Stomach (tissue), 8 donors: ENCODE measurements at regions not wholly inside any gene's neighbourhood (a gene's known extent, or its start where the extent isn't known, plus 50 kb on each side); places are given as distances from the start of the nearest gene placed in this dataset.
A peak's percentile ranks its signal among the peaks of the same experiment; 100 is the strongest.
"Not testable (repeated sequence)": the region's sequence is repeated elsewhere in the genome, so short reads cannot be mapped to it uniquely, and the experiment has no call there.

Experiments
- DNase-seq, 2 donors: peaks; one replicate each; pipeline versions ENCODE4 v3.0.0 to v3.0.0-alpha.2; 2013 to 2019
- H3K27ac ChIP-seq, 5 donors: fragments of 200-600 bp in 4 of 5; sonication (generic) in 4 of 5; one replicate each; pipeline ENCODE4 v1.5.1; 2013 to 2019; ENCODE audit warnings: mild to moderate bottlenecking in 1 of 5, moderate library complexity in 1 of 5
- H3K27me3 ChIP-seq, 3 donors: fragments of 200-600 bp; sonication (generic); one replicate each; pipeline ENCODE4 v1.5.1; 2017 to 2019; ENCODE audit warnings: mixed run types in 1 of 3
- H3K36me3 ChIP-seq, 4 donors: fragments of 200-600 bp; sonication (generic); 1 replicate in 3 of 4; 2 replicates in 1 of 4; pipeline ENCODE4 v1.5.1; 2016 to 2019
- H3K4me1 ChIP-seq, 4 donors: fragments of 200-600 bp; sonication (generic); one replicate each; pipeline ENCODE4 v1.5.1; 2016 to 2019
- H3K4me3 ChIP-seq, 4 donors: fragments of 200-600 bp; sonication (generic) in 3 of 4; one replicate each; pipeline ENCODE4 v1.5.1; 2016 to 2019; ENCODE audit warnings: mild to moderate bottlenecking in 1 of 4
- H3K9me3 ChIP-seq, 4 donors: fragments of 200-600 bp; sonication (generic); one replicate each; pipeline ENCODE4 v1.5.1; 2016 to 2019
- EP300 ChIP-seq: sonication (generic); formaldehyde crosslinking; IDR thresholded peaks from one replicate; pipeline ENCODE4 v1.6.1; 2017; ENCODE audit warnings: antibody characterized with exemption
- POLR2A ChIP-seq, 4 donors: fragments of 450-650 bp; IDR thresholded peaks; one replicate each; pipeline ENCODE4 v1.6.1; 2016; ENCODE audit warnings: antibody characterized with exemption in 4 of 4, control low read depth in 2 of 4, mild to moderate bottlenecking in 1 of 4, moderate library complexity in 1 of 4
- POLR2AphosphoS5 ChIP-seq, 3 donors: sonication (generic); formaldehyde crosslinking; IDR thresholded peaks; one replicate each; pipeline ENCODE4 v1.6.1; 2016; ENCODE audit warnings: antibody characterized with exemption in 3 of 3
- WGBS, 5 donors: extraction: QIAGEN DNeasy Blood & Tissue Kit in 3 of 5; methylation state at CpG; one replicate each; pipeline versions ENCODE4 v1.1.5 to v1.1.7; 2013 to 2018; 5-methylcytosine and 5-hydroxymethylcytosine counted together
- intact Hi-C: fragments of 100-400 bp; cut with DNase I; formaldehyde crosslinking; loops from one replicate; pipeline ENCODE4 v1.15.1; 2023; ENCODE audit warnings: low total_unique reads
- TF ChIP-seq, protein P1 (sequence below), 7 experiments: fragments of 450-650 bp in 4 of 7; fragments of 200-600 bp in 3 of 7; sonication (generic) in 3 of 7; IDR thresholded peaks; one replicate each; pipeline ENCODE4 v1.5.1; 2016 to 2019; ENCODE audit warnings: antibody characterized with exemption in 7 of 7, control low read depth in 2 of 7, mild to moderate bottlenecking in 1 of 7
- donor health status: healthy with polysubstance abuse.
- donor health status: Bipolar disorder and iron deficiency.
- donor health status: healthy.

DNA sequence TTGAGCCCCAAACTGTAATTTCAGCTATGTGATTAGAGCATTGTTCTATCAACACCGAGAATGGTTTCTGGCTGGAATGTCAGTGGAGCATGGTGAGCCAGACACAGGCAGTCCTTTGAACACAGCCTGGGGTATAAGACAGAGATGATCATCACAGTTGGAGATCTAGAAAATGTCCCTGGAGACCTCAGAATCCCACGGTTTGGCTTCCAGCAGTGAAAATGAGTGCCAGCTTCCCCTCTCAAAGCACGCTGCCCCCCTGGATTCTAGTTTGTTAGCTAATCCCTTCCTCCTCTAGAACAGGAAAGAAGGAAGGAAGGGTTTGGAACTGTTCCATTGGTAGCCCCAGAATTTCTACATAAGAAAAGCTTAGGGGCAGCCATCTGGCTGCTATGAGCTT lies 59.9 kb upstream of the JAK1 start:
- no peak overlapping the region for H3K27ac ChIP-seq
- H3K9me3 ChIP-seq = no peaks in the 10 kb centered on the region
- peaks cover 0 to 11% (median 0%) of the 10 kb centered on the region in 4 donors for H3K36me3 ChIP-seq
- WGBS, 5 donors = 46 to 57% (median 49%) methylated on average over 3 of the region's 3 CpGs
- intact Hi-C loops = no loop called here
- no peak overlapping the region for H3K4me3 ChIP-seq
- H3K4me1 ChIP-seq = peaks cover 5 to 42% (median 22%) of the 10 kb centered on the region in 4 donors
- DNase-seq = no peak
- TF ChIP-seq EP300 = no peak
- H3K27me3 ChIP-seq = no peaks in the 10 kb centered on the region

DNA sequence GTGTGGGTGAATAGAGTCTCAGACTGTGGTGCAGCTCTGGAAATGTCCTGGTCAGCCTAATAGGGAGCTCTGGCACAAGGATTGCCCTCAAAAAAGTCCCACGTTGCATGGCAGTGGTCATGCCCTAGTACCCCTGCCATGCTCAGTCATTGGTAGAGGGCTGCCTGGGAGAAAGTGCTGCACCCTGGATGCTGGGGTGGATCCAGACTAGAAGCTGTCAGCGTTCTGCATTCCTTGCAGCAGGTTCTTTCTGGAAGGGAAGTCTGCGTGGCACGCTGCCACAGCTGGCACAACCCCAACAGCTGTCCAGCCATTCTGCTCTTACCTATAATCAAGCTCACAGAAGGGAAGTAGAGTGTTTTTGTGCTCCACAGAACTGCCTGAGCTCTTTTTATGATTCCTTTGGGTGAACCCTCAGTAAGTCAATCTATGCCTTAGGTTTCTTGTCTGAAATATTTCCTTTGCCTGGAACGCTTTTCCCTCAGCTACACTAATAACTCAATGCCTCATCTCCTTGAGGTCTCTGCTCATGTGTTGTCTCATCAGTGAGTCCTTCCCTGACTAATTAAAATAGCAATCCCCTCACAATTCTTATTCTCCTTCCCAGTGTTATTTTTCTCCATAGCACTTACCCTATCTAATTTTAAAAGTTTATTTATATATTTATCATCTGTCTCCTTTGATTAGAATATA lies 61.5 kb upstream of the JAK1 start:
- no peak overlapping the region for H3K4me3 ChIP-seq
- no peak overlapping the region for H3K27ac ChIP-seq
- no peaks in the 10 kb centered on the region for H3K27me3 ChIP-seq
- H3K36me3 ChIP-seq = peaks cover 0 to 11% (median 0%) of the 10 kb centered on the region in 4 donors
- no peaks in the 10 kb centered on the region for H3K9me3 ChIP-seq
- intact Hi-C loops = no loop called here
- TF ChIP-seq, protein P1, sequence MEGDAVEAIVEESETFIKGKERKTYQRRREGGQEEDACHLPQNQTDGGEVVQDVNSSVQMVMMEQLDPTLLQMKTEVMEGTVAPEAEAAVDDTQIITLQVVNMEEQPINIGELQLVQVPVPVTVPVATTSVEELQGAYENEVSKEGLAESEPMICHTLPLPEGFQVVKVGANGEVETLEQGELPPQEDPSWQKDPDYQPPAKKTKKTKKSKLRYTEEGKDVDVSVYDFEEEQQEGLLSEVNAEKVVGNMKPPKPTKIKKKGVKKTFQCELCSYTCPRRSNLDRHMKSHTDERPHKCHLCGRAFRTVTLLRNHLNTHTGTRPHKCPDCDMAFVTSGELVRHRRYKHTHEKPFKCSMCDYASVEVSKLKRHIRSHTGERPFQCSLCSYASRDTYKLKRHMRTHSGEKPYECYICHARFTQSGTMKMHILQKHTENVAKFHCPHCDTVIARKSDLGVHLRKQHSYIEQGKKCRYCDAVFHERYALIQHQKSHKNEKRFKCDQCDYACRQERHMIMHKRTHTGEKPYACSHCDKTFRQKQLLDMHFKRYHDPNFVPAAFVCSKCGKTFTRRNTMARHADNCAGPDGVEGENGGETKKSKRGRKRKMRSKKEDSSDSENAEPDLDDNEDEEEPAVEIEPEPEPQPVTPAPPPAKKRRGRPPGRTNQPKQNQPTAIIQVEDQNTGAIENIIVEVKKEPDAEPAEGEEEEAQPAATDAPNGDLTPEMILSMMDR (IDR thresholded peaks at IDR 0.05) = no peak
- TF ChIP-seq POLR2AphosphoS5 (IDR thresholded peaks at IDR 0.05) = no peak
- TF ChIP-seq POLR2A (IDR thresholded peaks at IDR 0.05) = no peak
- 29 to 63% (median 34%) methylated on average over 5 of the region's 5 CpGs for WGBS, 5 donors
- DNase-seq = peak; percentile 53 to 84
- H3K4me1 ChIP-seq = peaks cover 5 to 32% (median 22%) of the 10 kb centered on the region in 4 donors

DNA sequence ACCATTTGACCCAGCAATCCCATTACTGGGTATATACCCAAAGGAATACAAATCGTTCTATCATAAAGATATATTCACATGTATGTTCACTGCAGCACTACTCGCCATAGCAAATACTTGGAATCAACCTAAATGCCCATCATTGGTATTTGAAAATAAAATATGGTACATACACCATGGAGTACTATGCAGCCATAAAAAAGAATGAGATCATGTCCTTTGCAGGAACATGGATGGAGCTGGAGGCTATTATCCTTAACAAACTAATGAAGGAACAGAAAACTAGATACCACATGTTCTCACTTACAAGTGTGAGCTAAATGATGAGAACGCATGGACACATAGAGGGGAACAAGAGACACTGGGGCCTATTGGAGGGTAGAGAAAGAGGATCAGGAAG lies 63.1 kb upstream of the JAK1 start:
- Histone ChIP-seq H3K36me3 (peaks cover 0 to 11% (median 0%) of the 10 kb centered on the region in 4 donors), H3K4me1 (peaks cover 5 to 32% (median 22%) of the 10 kb centered on the region in 4 donors)
- H3K27me3 ChIP-seq, H3K9me3 ChIP-seq, H3K27ac ChIP-seq, DNase-seq, H3K4me3 ChIP-seq, intact Hi-C loops: not testable (repeated sequence)
- WGBS, 5 donors = 96 to 99% (median 97%) methylated on average over 3 of the region's 3 CpGs

DNA sequence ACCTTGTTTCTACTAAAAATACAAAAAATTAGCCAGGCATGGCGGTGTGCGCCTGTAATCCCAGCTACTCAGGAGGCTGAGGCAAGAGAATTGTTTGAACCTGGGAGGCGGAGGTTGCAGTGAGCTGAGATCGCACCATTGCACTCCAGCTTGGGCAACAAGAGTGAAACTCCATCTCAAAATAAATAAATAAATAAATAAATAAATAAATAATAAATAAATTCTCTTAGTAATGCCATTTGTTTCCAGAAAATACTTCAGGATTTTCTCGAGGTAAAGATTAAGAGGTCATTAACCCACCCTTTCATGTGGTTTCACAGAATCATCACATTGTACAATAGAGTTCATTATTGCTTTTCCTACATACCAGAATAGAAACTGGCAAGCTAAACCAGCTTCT lies 68.5 kb upstream of the JAK1 start:
- H3K4me3 ChIP-seq, intact Hi-C loops, H3K27me3 ChIP-seq, H3K27ac ChIP-seq, H3K4me1 ChIP-seq, DNase-seq, H3K9me3 ChIP-seq: not testable (repeated sequence)
- WGBS, 5 donors = 85 to 89% (median 87%) methylated on average over 5 of the region's 5 CpGs
- H3K36me3 ChIP-seq = peaks cover 0 to 13% (median 11%) of the 10 kb centered on the region in 4 donors

DNA sequence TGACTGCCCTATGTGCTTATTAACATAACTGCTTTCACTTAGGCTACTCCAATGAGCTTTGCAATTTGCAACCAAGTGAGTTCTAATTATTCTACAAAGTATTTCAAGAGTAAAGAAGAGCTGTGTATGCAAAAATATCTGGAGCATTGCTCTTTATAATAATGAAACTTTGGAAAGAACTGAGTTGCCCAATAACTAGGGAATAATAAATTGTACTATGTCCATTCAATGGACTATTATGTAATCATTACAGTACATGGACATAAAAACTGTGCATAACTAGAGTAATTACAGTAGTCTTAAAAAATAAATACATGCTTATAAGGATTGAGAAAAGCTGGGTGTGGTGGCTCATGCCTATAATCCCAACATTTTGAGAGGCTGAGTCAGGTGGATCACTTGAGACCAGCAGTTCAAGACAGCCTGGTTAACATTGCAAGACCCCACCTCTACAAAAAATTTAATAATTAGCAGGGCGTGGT lies 70.3 kb upstream of the JAK1 start:
- H3K27ac ChIP-seq = no peak overlapping the region
- no peak overlapping the region for H3K4me3 ChIP-seq
- H3K9me3 ChIP-seq = no peaks in the 10 kb centered on the region
- no peaks in the 10 kb centered on the region for H3K27me3 ChIP-seq
- DNase-seq = no peak
- TF ChIP-seq, protein P1 (IDR thresholded peaks at IDR 0.05) = no peak
- TF ChIP-seq POLR2A (IDR thresholded peaks at IDR 0.05) (no peak), EP300 (no peak), POLR2AphosphoS5 (IDR thresholded peaks at IDR 0.05) (no peak)
- WGBS, 5 donors = 80 to 98% (median 93%) methylated on average over 1 of the region's 1 CpG
- H3K36me3 ChIP-seq = peaks cover 0 to 12% (median 9%) of the 10 kb centered on the region in 4 donors
- intact Hi-C loops = no loop called here
- peaks cover 0 to 11% (median 5%) of the 10 kb centered on the region in 4 donors for H3K4me1 ChIP-seq

DNA sequence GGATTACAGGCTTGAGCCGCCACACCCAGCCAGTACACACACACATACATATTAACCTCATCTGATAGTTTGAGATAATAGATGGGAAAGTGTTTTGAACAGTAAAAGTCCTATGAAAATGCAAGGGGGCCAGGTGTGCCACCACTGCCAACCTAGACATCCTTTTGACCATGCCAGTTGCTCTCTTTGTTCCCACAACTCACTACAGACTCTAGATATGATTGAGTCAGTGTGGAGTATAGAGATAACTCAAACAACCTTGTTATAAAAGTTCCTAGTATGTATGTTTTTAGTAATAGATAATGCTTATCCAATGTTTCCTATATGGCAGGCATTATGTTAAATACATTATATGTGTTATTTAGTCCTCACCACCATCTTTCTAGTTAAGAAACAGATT lies 72.7 kb upstream of the JAK1 start:
- Histone ChIP-seq H3K4me3 (no peak overlapping the region), H3K4me1 (peaks cover 0 to 13% (median 5%) of the 10 kb centered on the region in 4 donors), H3K9me3 (no peaks in the 10 kb centered on the region), H3K27ac (no peak overlapping the region), H3K36me3 (peaks cover 0 to 14% (median 10%) of the 10 kb centered on the region in 4 donors), H3K27me3 (no peaks in the 10 kb centered on the region)
- intact Hi-C loops = no loop called here
- TF ChIP-seq POLR2AphosphoS5 (IDR thresholded peaks at IDR 0.05) = no peak
- no peak for TF ChIP-seq POLR2A (IDR thresholded peaks at IDR 0.05)
- TF ChIP-seq, protein P1 (IDR thresholded peaks at IDR 0.05) = no peak
- TF ChIP-seq EP300 = no peak
- WGBS, 5 donors = 93 to 100% (median 97%) methylated on average over 1 of the region's 1 CpG
- DNase-seq = no peak
